Thyroid gland (tissue), 4 donors: ENCODE measurements at regions not wholly inside any gene's neighbourhood (a gene's known extent, or its start where the extent isn't known, plus 50 kb on each side); places are given as distances from the start of the nearest gene placed in this dataset.

Experiments used
- POLR2A ChIP-seq, 2 donors: fragments of 450-650 bp; IDR thresholded peaks; one replicate each; pipeline ENCODE4 v1.6.1; 2017; ENCODE audit warnings: antibody characterized with exemption in 2 of 2, mild to moderate bottlenecking in 2 of 2, moderate library complexity in 1 of 2
- TF ChIP-seq, protein P1 (sequence below), 6 experiments: fragments of 200-600 bp in 3 of 6; fragments of 450-650 bp in 3 of 6; sonication (generic) in 3 of 6; IDR thresholded peaks; one replicate each; pipeline ENCODE4 v1.5.1; 2016 to 2019; ENCODE audit warnings: antibody characterized with exemption in 6 of 6, mild to moderate bottlenecking in 2 of 6, inconsistent platforms in 1 of 6, moderate library complexity in 1 of 6

DNA sequence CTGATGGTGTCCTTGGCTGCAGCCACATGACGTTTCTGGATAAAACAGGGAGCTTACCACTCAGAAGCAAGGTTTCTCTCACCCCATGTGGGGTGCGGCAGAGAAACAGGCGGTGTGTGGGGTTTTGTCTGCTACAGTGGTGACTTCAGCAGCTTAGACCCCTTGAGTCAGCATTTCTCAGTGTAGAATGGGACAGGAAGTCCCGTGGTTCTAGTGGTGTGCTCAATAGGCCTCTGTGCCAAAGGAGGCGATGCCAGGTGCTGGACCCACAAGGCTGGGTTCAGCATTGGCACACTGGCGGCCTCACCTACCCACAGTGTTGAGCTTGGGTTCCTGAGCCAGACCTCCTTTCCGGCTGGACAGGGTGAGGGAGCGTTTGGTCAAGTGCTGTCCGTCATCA, 125.2 kb upstream of the SMIM23 start:
- TF ChIP-seq, protein P1, sequence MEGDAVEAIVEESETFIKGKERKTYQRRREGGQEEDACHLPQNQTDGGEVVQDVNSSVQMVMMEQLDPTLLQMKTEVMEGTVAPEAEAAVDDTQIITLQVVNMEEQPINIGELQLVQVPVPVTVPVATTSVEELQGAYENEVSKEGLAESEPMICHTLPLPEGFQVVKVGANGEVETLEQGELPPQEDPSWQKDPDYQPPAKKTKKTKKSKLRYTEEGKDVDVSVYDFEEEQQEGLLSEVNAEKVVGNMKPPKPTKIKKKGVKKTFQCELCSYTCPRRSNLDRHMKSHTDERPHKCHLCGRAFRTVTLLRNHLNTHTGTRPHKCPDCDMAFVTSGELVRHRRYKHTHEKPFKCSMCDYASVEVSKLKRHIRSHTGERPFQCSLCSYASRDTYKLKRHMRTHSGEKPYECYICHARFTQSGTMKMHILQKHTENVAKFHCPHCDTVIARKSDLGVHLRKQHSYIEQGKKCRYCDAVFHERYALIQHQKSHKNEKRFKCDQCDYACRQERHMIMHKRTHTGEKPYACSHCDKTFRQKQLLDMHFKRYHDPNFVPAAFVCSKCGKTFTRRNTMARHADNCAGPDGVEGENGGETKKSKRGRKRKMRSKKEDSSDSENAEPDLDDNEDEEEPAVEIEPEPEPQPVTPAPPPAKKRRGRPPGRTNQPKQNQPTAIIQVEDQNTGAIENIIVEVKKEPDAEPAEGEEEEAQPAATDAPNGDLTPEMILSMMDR (IDR thresholded peaks at IDR 0.05): no peak
- TF ChIP-seq POLR2A (IDR thresholded peaks at IDR 0.05): no peak
